Tibial nerve (tissue), 3 donors: ENCODE measurements at regions not wholly inside any gene's neighbourhood (a gene's known extent, or its start where the extent isn't known, plus 50 kb on each side); places are given as distances from the start of the nearest gene placed in this dataset.

Experiments used
- CTCF ChIP-seq, 5 experiments: fragments of 200-600 bp in 3 of 5; fragments of 450-650 bp in 2 of 5; sonication (generic) in 3 of 5; IDR thresholded peaks; one replicate each; pipeline ENCODE4 v1.5.1; 2016 to 2019; ENCODE audit warnings: antibody characterized with exemption in 5 of 5, mild to moderate bottlenecking in 3 of 5, moderate library complexity in 2 of 5
- POLR2A ChIP-seq, 2 donors: fragments of 450-650 bp; IDR thresholded peaks; one replicate each; pipeline ENCODE4 v1.6.1; 2017; ENCODE audit warnings: antibody characterized with exemption in 2 of 2, mild to moderate bottlenecking in 2 of 2, moderate library complexity in 2 of 2

- TF ChIP-seq CTCF (IDR thresholded peaks at IDR 0.05) (no peak), POLR2A (IDR thresholded peaks at IDR 0.05) (no peak)
Measured at GRCh38 chr7:69105981-69106380, 492.3 kb upstream of the AUTS2 start.
